H9 (cell line): ENCODE measurements at regions not wholly inside any gene's neighbourhood (a gene's known extent, or its start where the extent isn't known, plus 50 kb on each side); places are given as distances from the start of the nearest gene placed in this dataset.

Experiments used
- DNase-seq: peaks from one replicate; pipeline ENCODE4 v3.0.0-alpha.2; 2017
- H2AFZ ChIP-seq: one replicate; pipeline ENCODE4 v1.6.1; 2013; ENCODE audit warnings: mild to moderate bottlenecking, low read length, control low read depth, moderate library complexity
- H2AK5ac ChIP-seq: 2 replicates; pipeline ENCODE4 v1.6.1; 2013; ENCODE audit warnings: low read length, control low read depth, mixed read lengths; ENCODE audit not compliant: insufficient read length
- H2BK120ac ChIP-seq: one replicate; pipeline ENCODE4 v1.6.1; 2013; ENCODE audit warnings: low read depth, mild to moderate bottlenecking, low read length, control low read depth, inconsistent platforms; ENCODE audit not compliant: poor library complexity, severe bottlenecking
- H2BK12ac ChIP-seq: 2 replicates; pipeline ENCODE4 v1.6.1; 2013; ENCODE audit warnings: low read length, control low read depth, mixed read lengths, low read depth; ENCODE audit not compliant: insufficient read length
- H2BK15ac ChIP-seq: 2 replicates; pipeline ENCODE4 v1.6.1; 2013; ENCODE audit warnings: low read depth, low read length, control low read depth
- H2BK20ac ChIP-seq: one replicate; pipeline ENCODE4 v1.6.1; 2013; ENCODE audit warnings: low read depth, mild to moderate bottlenecking, low read length, control low read depth, inconsistent platforms; ENCODE audit not compliant: poor library complexity, severe bottlenecking
- H2BK5ac ChIP-seq: 2 replicates; pipeline ENCODE4 v1.6.1; 2013; ENCODE audit warnings: low read length, control low read depth, mixed read lengths; ENCODE audit not compliant: insufficient read length
- H3K14ac ChIP-seq: 2 replicates; pipeline ENCODE4 v1.6.1; 2013; ENCODE audit warnings: low read length, control low read depth; ENCODE audit not compliant: insufficient read depth
- H3K18ac ChIP-seq: 2 replicates; pipeline ENCODE4 v1.6.1; 2013; ENCODE audit warnings: low read depth, mild to moderate bottlenecking, mixed read lengths, low read length, control low read depth; ENCODE audit not compliant: insufficient read length
- H3K23ac ChIP-seq: 2 replicates; pipeline ENCODE4 v1.6.1; 2013; ENCODE audit warnings: low read length, control low read depth, mixed read lengths, low read depth; ENCODE audit not compliant: insufficient read length
- H3K23me2 ChIP-seq: 2 replicates; pipeline ENCODE4 v1.6.1; 2013; ENCODE audit warnings: low read depth, mild to moderate bottlenecking, mixed read lengths, low read length, control low read depth; ENCODE audit not compliant: insufficient read length, poor library complexity, severe bottlenecking
- H3K27ac ChIP-seq: 2 replicates; pipeline ENCODE4 v1.5.1; 2013; ENCODE audit warnings: low read length, control low read depth, mixed read lengths, low read depth; ENCODE audit not compliant: insufficient read length
- H3K27me3 ChIP-seq: 2 replicates; pipeline ENCODE4 v1.6.1; 2013; ENCODE audit warnings: low read length, control low read depth, inconsistent platforms; ENCODE audit not compliant: insufficient read depth
- H3K4ac ChIP-seq: 2 replicates; pipeline ENCODE4 v1.6.1; 2013; ENCODE audit warnings: low read depth, mild to moderate bottlenecking, control low read depth, inconsistent platforms, low read length, moderate library complexity
- H3K4me1 ChIP-seq: 2 replicates; pipeline ENCODE4 v1.6.1; 2013; ENCODE audit warnings: low read length, control low read depth, inconsistent platforms; ENCODE audit not compliant: insufficient read depth
- H3K4me2 ChIP-seq: 2 replicates; pipeline ENCODE4 v1.6.1; 2013; ENCODE audit warnings: low read length, control low read depth, mixed read lengths; ENCODE audit not compliant: insufficient read length, insufficient read depth
- H3K56ac ChIP-seq: 2 replicates; pipeline ENCODE4 v1.6.1; 2013; ENCODE audit warnings: low read depth, mild to moderate bottlenecking, mixed read lengths, low read length, control low read depth; ENCODE audit not compliant: insufficient read length
- H3K79me1 ChIP-seq: 2 replicates; pipeline ENCODE4 v1.6.1; 2013; ENCODE audit warnings: low read depth, mild to moderate bottlenecking, moderate library complexity, low read length, control low read depth, inconsistent platforms; ENCODE audit not compliant: insufficient read depth, poor library complexity, severe bottlenecking
- H3K79me2 ChIP-seq: 2 replicates; pipeline ENCODE4 v1.6.1; 2013; ENCODE audit warnings: low read length, control low read depth, inconsistent platforms; ENCODE audit not compliant: insufficient read depth
- H3K9ac ChIP-seq: 2 replicates; pipeline ENCODE4 v1.6.1; 2013; ENCODE audit warnings: low read length, control low read depth, mixed read lengths; ENCODE audit not compliant: insufficient read length; ENCODE audit errors: extremely low read depth
- H3K9me3 ChIP-seq: one replicate; pipeline ENCODE4 v1.6.1; 2013; ENCODE audit warnings: low read depth, low read length, inconsistent platforms; ENCODE audit not compliant: control insufficient read depth
- H3T11ph ChIP-seq: one replicate; pipeline ENCODE4 v1.6.1; 2013; ENCODE audit warnings: mild to moderate bottlenecking, low read length, control low read depth, inconsistent platforms
- H4K20me1 ChIP-seq: one replicate; pipeline ENCODE4 v1.6.1; 2013; ENCODE audit not compliant: control insufficient read depth, insufficient read length, insufficient read depth
- H4K5ac ChIP-seq: 2 replicates; pipeline ENCODE4 v1.6.1; 2013; ENCODE audit warnings: low read depth, mild to moderate bottlenecking, mixed read lengths, low read length, control low read depth; ENCODE audit not compliant: insufficient read length
- H4K8ac ChIP-seq: replicated peaks from 2 replicates; pipeline ENCODE4 v1.6.1; 2013; ENCODE audit warnings: low read length, control low read depth, mixed read lengths, low read depth; ENCODE audit not compliant: insufficient read length
- H4K91ac ChIP-seq: 2 replicates; pipeline ENCODE4 v1.6.1; 2013; ENCODE audit warnings: low read depth, mild to moderate bottlenecking, moderate library complexity, mixed read lengths, low read length, control low read depth; ENCODE audit not compliant: insufficient read length
- H3K27ac Mint-ChIP-seq, 3 experiments: 2 replicates in 2 of 3; 3 replicates in 1 of 3; pipeline ENCODE4 v1.8.0; 2020 to 2021; ENCODE audit warnings: mixed read lengths in 3 of 3, mild to moderate bottlenecking in 1 of 3, moderate library complexity in 1 of 3
- H3K27me3 Mint-ChIP-seq: 2 replicates; pipeline ENCODE4 v1.8.0; 2021; ENCODE audit warnings: low read depth, mild to moderate bottlenecking, moderate library complexity, mixed read lengths
- H3K36me3 Mint-ChIP-seq, 3 experiments: 2 replicates in 2 of 3; 3 replicates in 1 of 3; pipeline ENCODE4 v1.8.0; 2020 to 2021; ENCODE audit warnings: low read depth in 3 of 3, mixed read lengths in 3 of 3; ENCODE audit not compliant: insufficient read depth in 1 of 3
- H3K4me1 Mint-ChIP-seq, 2 experiments: 2 replicates each; pipeline ENCODE4 v1.8.0; 2020; ENCODE audit warnings: mixed read lengths in 2 of 2
- H3K4me3 Mint-ChIP-seq, 2 experiments: 2 replicates in 1 of 2; 3 replicates in 1 of 2; pipeline ENCODE4 v1.8.0; 2020 to 2021; ENCODE audit warnings: mild to moderate bottlenecking in 2 of 2, mixed read lengths in 2 of 2, moderate library complexity in 1 of 2
- H3K9me3 Mint-ChIP-seq, 2 experiments: 2 replicates in 1 of 2; 3 replicates in 1 of 2; pipeline ENCODE4 v1.8.0; 2020; ENCODE audit warnings: mild to moderate bottlenecking in 2 of 2, mixed read lengths in 2 of 2, moderate library complexity in 1 of 2
- WGBS: extraction: QIAGEN DNeasy Blood & Tissue Kit; methylation state at CpG from one replicate; pipeline ENCODE4 v1.1.7; 2013; ENCODE audit warnings: missing lambda C conversion rate, low lambda C conversion rate, mixed read lengths; ENCODE audit not compliant: insufficient read length; ENCODE audit errors: extremely low coverage; 5-methylcytosine and 5-hydroxymethylcytosine counted together
- TF ChIP-seq, protein P1 (sequence below): fragments of 200-600 bp; sonication (generic); conservative IDR thresholded peaks from 3 replicates; pipeline ENCODE4 v1.8.0; 2021; ENCODE audit warnings: antibody characterized with exemption, mild to moderate bottlenecking

DNA sequence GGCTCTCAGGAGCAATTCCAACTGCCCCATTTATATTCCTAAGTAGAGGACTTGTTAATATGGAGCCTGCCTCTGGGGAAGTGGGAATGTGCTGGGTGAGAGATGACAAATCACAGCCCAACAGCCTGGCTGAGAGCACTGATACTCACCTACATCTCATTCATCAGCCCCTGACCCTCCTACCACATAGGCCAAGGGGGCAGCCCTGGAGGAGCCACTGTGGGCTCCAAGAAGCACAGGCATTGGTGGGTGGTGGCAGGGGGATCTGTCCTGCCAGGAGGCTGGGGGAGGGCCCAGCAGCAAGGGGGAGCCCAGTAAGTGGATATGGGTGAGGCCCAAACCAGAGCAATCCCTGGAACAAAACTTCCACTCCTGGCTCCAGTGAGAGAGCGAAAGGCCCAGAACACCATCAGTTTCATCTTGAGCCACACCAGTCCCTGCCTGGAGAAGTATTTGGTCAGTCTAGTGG, 79.7 kb downstream of the BUD13 start:
- H2BK12ac ChIP-seq = no peak overlapping the region
- no CpG with 5 or more reads among the region's 1 CpG for WGBS

More for the DNA sequence above, 79.7 kb downstream of the BUD13 start:
- TF ChIP-seq, protein P1, sequence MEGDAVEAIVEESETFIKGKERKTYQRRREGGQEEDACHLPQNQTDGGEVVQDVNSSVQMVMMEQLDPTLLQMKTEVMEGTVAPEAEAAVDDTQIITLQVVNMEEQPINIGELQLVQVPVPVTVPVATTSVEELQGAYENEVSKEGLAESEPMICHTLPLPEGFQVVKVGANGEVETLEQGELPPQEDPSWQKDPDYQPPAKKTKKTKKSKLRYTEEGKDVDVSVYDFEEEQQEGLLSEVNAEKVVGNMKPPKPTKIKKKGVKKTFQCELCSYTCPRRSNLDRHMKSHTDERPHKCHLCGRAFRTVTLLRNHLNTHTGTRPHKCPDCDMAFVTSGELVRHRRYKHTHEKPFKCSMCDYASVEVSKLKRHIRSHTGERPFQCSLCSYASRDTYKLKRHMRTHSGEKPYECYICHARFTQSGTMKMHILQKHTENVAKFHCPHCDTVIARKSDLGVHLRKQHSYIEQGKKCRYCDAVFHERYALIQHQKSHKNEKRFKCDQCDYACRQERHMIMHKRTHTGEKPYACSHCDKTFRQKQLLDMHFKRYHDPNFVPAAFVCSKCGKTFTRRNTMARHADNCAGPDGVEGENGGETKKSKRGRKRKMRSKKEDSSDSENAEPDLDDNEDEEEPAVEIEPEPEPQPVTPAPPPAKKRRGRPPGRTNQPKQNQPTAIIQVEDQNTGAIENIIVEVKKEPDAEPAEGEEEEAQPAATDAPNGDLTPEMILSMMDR = no peak
- H2AK5ac ChIP-seq = no peak overlapping the region
- Mint-ChIP-seq H3K4me1 (peaks cover 12 to 33% of the 10 kb centered on the region in 2 experiments), H3K9me3 (no peaks in the 10 kb centered on the region), H3K27ac (no peak overlapping the region), H3K4me3 (no peak overlapping the region), H3K27me3 (peaks cover 6% of the 10 kb centered on the region), H3K36me3 (no peaks in the 10 kb centered on the region)
- H4K8ac ChIP-seq = no peak overlapping the region
- no peak overlapping the region for H4K5ac ChIP-seq
- H4K20me1 ChIP-seq = no peaks in the 10 kb centered on the region
- H2AFZ ChIP-seq = no peak overlapping the region
- no peak overlapping the region for H2BK120ac ChIP-seq
- no peak overlapping the region for H2BK15ac ChIP-seq
- H3T11ph ChIP-seq = no peak overlapping the region
- H2BK5ac ChIP-seq = no peak overlapping the region
- H3K27ac ChIP-seq = no peak overlapping the region
- no peak overlapping the region for H3K23ac ChIP-seq
- no peaks in the 10 kb centered on the region for H3K23me2 ChIP-seq
- H3K9me3 ChIP-seq = no peaks in the 10 kb centered on the region
- peaks cover 5% of the 10 kb centered on the region; the same call in 1 of the 2 replicates for H3K4me1 ChIP-seq
- no peak overlapping the region for H3K4ac ChIP-seq
- H3K79me1 ChIP-seq = no peaks in the 10 kb centered on the region
- H3K27me3 ChIP-seq = no peaks in the 10 kb centered on the region
- H3K79me2 ChIP-seq = no peaks in the 10 kb centered on the region
- H3K56ac ChIP-seq = no peak overlapping the region
- DNase-seq = no peak
- H3K4me2 ChIP-seq = no peak overlapping the region
- H2BK20ac ChIP-seq = no peak overlapping the region
- H3K14ac ChIP-seq = no peak overlapping the region; the same call in 1 of the 2 replicates
- no peak overlapping the region for H4K91ac ChIP-seq
- no peak overlapping the region for H3K9ac ChIP-seq
- no peak overlapping the region for H3K18ac ChIP-seq
